ENCODE measurements at regions not wholly inside any gene's neighbourhood (a gene's known extent, or its start where the extent isn't known, plus 50 kb on each side); places are given as distances from the start of the nearest gene placed in this dataset.

- TF ChIP-seq, protein P1, sequence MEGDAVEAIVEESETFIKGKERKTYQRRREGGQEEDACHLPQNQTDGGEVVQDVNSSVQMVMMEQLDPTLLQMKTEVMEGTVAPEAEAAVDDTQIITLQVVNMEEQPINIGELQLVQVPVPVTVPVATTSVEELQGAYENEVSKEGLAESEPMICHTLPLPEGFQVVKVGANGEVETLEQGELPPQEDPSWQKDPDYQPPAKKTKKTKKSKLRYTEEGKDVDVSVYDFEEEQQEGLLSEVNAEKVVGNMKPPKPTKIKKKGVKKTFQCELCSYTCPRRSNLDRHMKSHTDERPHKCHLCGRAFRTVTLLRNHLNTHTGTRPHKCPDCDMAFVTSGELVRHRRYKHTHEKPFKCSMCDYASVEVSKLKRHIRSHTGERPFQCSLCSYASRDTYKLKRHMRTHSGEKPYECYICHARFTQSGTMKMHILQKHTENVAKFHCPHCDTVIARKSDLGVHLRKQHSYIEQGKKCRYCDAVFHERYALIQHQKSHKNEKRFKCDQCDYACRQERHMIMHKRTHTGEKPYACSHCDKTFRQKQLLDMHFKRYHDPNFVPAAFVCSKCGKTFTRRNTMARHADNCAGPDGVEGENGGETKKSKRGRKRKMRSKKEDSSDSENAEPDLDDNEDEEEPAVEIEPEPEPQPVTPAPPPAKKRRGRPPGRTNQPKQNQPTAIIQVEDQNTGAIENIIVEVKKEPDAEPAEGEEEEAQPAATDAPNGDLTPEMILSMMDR (conservative IDR thresholded peaks at IDR 0.05; ENCODE audit: low read depth in 2 of 2) = no peak
- TF ChIP-seq EZH2 (IDR thresholded peaks at IDR 0.05; ENCODE audit: low read depth, unreplicated experiment) = no peak
- TF ChIP-seq, protein P2, sequence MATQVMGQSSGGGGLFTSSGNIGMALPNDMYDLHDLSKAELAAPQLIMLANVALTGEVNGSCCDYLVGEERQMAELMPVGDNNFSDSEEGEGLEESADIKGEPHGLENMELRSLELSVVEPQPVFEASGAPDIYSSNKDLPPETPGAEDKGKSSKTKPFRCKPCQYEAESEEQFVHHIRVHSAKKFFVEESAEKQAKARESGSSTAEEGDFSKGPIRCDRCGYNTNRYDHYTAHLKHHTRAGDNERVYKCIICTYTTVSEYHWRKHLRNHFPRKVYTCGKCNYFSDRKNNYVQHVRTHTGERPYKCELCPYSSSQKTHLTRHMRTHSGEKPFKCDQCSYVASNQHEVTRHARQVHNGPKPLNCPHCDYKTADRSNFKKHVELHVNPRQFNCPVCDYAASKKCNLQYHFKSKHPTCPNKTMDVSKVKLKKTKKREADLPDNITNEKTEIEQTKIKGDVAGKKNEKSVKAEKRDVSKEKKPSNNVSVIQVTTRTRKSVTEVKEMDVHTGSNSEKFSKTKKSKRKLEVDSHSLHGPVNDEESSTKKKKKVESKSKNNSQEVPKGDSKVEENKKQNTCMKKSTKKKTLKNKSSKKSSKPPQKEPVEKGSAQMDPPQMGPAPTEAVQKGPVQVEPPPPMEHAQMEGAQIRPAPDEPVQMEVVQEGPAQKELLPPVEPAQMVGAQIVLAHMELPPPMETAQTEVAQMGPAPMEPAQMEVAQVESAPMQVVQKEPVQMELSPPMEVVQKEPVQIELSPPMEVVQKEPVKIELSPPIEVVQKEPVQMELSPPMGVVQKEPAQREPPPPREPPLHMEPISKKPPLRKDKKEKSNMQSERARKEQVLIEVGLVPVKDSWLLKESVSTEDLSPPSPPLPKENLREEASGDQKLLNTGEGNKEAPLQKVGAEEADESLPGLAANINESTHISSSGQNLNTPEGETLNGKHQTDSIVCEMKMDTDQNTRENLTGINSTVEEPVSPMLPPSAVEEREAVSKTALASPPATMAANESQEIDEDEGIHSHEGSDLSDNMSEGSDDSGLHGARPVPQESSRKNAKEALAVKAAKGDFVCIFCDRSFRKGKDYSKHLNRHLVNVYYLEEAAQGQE (IDR thresholded peaks at IDR 0.05; ENCODE audit: unreplicated experiment) = no peak
- TF ChIP-seq JUNB (IDR thresholded peaks at IDR 0.05; ENCODE audit: unreplicated experiment) = no peak
- no peak for TF ChIP-seq POLR2AphosphoS5 (IDR thresholded peaks at IDR 0.05; ENCODE audit: low read depth)
- TF ChIP-seq ZNF331 (CRISPR knock-in tag; IDR thresholded peaks at IDR 0.05; ENCODE audit: low read depth) = no peak
- no peak for TF ChIP-seq EZH2phosphoT487 (IDR thresholded peaks at IDR 0.05; ENCODE audit: unreplicated experiment)
These were observed 377.9 kb upstream of the RGS6 start for GRCh38 chr14:71554323-71554722.

Data from GM23338 (cell line).